Gastroesophageal sphincter (tissue), 4 donors: ENCODE measurements at regions not wholly inside any gene's neighbourhood (a gene's known extent, or its start where the extent isn't known, plus 50 kb on each side); places are given as distances from the start of the nearest gene placed in this dataset.

ENCODE experiments used
- ATAC-seq: fragments of 150-250 bp; one replicate; pipeline ENCODE4 v1.9.1; 2016; ENCODE audit warnings: mild to moderate bottlenecking, moderate library complexity
- H3K27ac ChIP-seq, 4 donors: fragments of 200-600 bp; sonication (generic) in 3 of 4; 1 replicate in 3 of 4; 2 replicates in 1 of 4; pipeline ENCODE4 v1.5.1; 2016 to 2019
- H3K27me3 ChIP-seq: fragments of 200-600 bp; sonication (generic); one replicate; pipeline ENCODE4 v1.5.1; 2019
- H3K36me3 ChIP-seq, 2 donors: fragments of 200-600 bp; sonication (generic); one replicate each; pipeline ENCODE4 v1.5.1; 2019; ENCODE audit warnings: control low read depth in 1 of 2
- H3K4me1 ChIP-seq, 3 donors: fragments of 200-600 bp; sonication (generic); 1 replicate in 2 of 3; 2 replicates in 1 of 3; pipeline ENCODE4 v1.5.1; 2016 to 2019; ENCODE audit warnings: control low read depth in 2 of 3
- H3K4me3 ChIP-seq, 2 donors: fragments of 200-600 bp; sonication (generic); one replicate each; pipeline ENCODE4 v1.5.1; 2019; ENCODE audit warnings: mild to moderate bottlenecking in 1 of 2, moderate library complexity in 1 of 2
- H3K9me3 ChIP-seq, 3 donors: fragments of 200-600 bp; sonication (generic); one replicate each; pipeline ENCODE4 v1.5.1; 2017 to 2019; ENCODE audit warnings: control low read depth in 2 of 3
- EP300 ChIP-seq: sonication (generic); formaldehyde crosslinking; IDR thresholded peaks from one replicate; pipeline ENCODE4 v1.6.1; 2017; ENCODE audit warnings: antibody characterized with exemption, mild to moderate bottlenecking
- POLR2A ChIP-seq, 2 donors: fragments of 450-650 bp; IDR thresholded peaks; one replicate each; pipeline ENCODE4 v1.6.1; 2017; ENCODE audit warnings: antibody characterized with exemption in 2 of 2, mild to moderate bottlenecking in 2 of 2, moderate library complexity in 1 of 2
- POLR2AphosphoS5 ChIP-seq: sonication (generic); formaldehyde crosslinking; IDR thresholded peaks from one replicate; pipeline ENCODE4 v1.6.1; 2017; ENCODE audit warnings: antibody characterized with exemption
- WGBS, 2 donors: methylation state at CpG; one replicate each; pipeline ENCODE4 v1.1.5; 2018; ENCODE audit warnings: low coverage in 1 of 2; 5-methylcytosine and 5-hydroxymethylcytosine counted together
- TF ChIP-seq, protein P1 (sequence below), 4 experiments: fragments of 200-600 bp in 2 of 4; fragments of 450-650 bp in 2 of 4; sonication (generic) in 1 of 4; IDR thresholded peaks; one replicate each; pipeline ENCODE4 v1.5.1; 2017 to 2019; ENCODE audit warnings: antibody characterized with exemption in 4 of 4, mild to moderate bottlenecking in 2 of 4, moderate library complexity in 2 of 4

DNA sequence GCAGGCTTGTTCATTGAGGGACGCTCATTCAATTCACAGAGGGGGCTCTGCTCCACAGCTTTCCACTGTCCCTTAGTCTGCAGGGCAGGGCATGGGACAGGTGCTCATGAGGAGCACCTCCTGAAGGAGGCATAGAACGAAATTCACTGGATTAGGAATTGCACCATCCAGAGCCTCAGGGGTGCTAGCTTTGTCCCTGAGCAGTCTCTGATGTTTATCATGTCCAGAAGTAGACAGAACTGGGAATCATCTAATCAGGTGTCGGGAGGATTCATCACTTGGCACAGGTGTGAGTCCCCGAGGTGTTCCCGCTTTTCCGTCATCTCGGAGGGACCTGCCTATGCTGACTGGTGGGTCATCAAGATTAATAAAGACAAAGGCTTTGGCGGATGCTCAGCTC is 321.4 kb downstream of the AJAP1 start:
- TF ChIP-seq, protein P1, sequence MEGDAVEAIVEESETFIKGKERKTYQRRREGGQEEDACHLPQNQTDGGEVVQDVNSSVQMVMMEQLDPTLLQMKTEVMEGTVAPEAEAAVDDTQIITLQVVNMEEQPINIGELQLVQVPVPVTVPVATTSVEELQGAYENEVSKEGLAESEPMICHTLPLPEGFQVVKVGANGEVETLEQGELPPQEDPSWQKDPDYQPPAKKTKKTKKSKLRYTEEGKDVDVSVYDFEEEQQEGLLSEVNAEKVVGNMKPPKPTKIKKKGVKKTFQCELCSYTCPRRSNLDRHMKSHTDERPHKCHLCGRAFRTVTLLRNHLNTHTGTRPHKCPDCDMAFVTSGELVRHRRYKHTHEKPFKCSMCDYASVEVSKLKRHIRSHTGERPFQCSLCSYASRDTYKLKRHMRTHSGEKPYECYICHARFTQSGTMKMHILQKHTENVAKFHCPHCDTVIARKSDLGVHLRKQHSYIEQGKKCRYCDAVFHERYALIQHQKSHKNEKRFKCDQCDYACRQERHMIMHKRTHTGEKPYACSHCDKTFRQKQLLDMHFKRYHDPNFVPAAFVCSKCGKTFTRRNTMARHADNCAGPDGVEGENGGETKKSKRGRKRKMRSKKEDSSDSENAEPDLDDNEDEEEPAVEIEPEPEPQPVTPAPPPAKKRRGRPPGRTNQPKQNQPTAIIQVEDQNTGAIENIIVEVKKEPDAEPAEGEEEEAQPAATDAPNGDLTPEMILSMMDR (IDR thresholded peaks at IDR 0.05): no peak
- TF ChIP-seq POLR2A (IDR thresholded peaks at IDR 0.05) (no peak), POLR2AphosphoS5 (no peak), EP300 (no peak)
- no peak overlapping the region for H3K27ac ChIP-seq
- H3K9me3 ChIP-seq: no peaks in the 10 kb centered on the region
- no peak for ATAC-seq
- H3K4me1 ChIP-seq: no peaks in the 10 kb centered on the region
- peaks cover 52% of the 10 kb centered on the region for H3K27me3 ChIP-seq
- no peak overlapping the region for H3K4me3 ChIP-seq
- H3K36me3 ChIP-seq: no peaks in the 10 kb centered on the region
- 74 to 91% methylated on average over 5 to 6 of the region's 8 CpGs for WGBS, 2 donors

DNA sequence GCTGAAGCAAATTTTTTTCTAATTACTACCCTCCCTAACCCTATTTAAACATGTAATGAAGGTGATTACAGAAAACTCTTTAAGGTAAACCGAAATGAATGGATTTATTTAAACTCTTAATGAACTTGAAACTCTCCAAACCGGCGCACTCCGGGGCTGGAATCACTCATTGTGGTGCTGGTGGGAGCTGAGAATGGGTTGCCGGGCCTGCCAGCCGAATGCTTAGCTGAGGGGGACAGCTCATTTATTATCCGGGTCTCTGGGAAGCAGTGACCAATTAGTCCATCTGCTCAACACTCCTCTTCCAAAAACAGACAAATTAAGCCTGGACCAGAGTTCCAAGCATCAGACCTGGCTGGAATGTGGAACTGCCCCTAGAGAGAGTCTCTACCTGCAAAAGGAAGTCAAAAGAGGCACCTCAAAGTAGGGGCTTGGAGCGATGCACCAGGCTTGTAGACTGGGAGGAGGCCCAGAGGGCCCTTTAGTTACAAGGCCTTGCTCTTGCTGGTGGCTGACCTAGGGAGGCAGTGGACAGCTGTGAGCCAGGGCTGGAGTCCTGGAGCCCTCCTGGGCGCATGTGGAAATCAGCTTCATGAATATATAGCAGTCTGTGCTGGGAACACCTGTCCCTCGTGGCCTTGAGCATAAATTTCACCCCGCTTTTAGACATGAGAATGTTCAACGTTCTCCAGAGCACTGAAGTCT is 320.7 kb downstream of the AJAP1 start:
- H3K4me1 ChIP-seq: no peaks in the 10 kb centered on the region
- no peak for TF ChIP-seq POLR2AphosphoS5
- no peak for TF ChIP-seq POLR2A (IDR thresholded peaks at IDR 0.05)
- no peak for TF ChIP-seq EP300
- TF ChIP-seq, protein P1 (IDR thresholded peaks at IDR 0.05): no peak
- H3K9me3 ChIP-seq: no peaks in the 10 kb centered on the region
- H3K27ac ChIP-seq: no peak overlapping the region
- 73 to 75% methylated on average over 5 to 11 of the region's 12 CpGs for WGBS, 2 donors
- H3K36me3 ChIP-seq: no peaks in the 10 kb centered on the region
- no peak overlapping the region for H3K4me3 ChIP-seq
- H3K27me3 ChIP-seq: peaks cover 45% of the 10 kb centered on the region
- ATAC-seq: no peak

DNA sequence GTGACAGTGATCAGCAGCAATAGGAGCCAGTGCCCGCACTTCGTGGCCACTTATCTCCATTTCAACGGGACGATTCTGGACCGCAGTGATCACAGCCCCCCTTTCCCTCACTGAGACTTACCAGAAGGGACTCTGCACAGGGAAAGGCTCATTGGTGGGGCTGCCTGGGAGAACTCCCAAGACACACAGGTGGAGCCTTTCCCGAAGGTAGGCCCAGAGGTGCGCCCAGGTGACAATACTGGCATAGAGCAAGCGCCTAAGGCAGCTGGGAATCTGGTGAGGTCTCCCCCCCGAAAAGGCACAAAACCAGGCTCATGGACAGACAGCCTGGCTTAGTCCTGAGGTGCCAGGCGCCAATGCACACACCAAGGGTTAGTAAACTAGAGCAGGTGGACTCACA is 318.9 kb downstream of the AJAP1 start:
- no CpG with 5 or more reads among the region's 10 CpGs for WGBS, 2 donors
- TF ChIP-seq POLR2AphosphoS5 (no peak), EP300 (no peak), POLR2A (IDR thresholded peaks at IDR 0.05) (no peak)
- TF ChIP-seq, protein P1 (IDR thresholded peaks at IDR 0.05): no peak
- ATAC-seq: no peak
- Histone ChIP-seq H3K36me3 (no peaks in the 10 kb centered on the region), H3K9me3 (no peaks in the 10 kb centered on the region), H3K4me3 (no peak overlapping the region), H3K27me3 (peaks cover 37% of the 10 kb centered on the region), H3K4me1 (no peaks in the 10 kb centered on the region), H3K27ac (no peak overlapping the region)

DNA sequence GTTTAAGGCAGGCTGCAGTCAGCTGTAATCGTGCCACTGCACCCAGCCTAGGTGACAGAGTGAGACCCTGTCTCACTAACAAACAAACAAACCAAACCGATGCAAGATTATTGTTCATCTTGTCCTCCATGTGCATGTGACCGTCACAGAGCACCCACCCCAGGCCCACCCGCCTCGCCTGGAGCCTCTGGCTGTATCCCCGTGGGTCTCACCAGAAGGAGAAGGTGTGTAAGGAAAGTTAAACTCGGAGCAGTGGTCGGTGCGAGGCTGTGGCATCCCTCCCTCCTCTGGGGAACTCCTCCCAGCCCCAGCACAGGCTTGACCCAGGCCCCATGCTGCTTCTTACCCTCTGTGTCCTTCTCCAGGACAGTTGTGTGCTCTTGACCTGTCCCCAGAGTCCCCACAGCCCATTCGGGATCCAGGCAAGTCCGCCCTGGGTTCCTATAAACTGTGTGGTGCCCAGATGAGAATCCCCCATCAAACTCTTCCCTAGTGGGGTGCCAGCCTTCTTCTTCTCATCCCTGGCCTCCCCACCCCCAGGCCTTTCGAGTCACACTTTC is 318.4 kb downstream of the AJAP1 start:
- no peak overlapping the region for H3K27ac ChIP-seq
- peaks cover 32% of the 10 kb centered on the region for H3K27me3 ChIP-seq
- H3K4me3 ChIP-seq: no peak overlapping the region
- H3K4me1 ChIP-seq: no peaks in the 10 kb centered on the region
- no peaks in the 10 kb centered on the region for H3K9me3 ChIP-seq
- no peak for ATAC-seq
- no peak for TF ChIP-seq POLR2A (IDR thresholded peaks at IDR 0.05)
- TF ChIP-seq POLR2AphosphoS5: no peak
- TF ChIP-seq, protein P1 (IDR thresholded peaks at IDR 0.05): no peak
- TF ChIP-seq EP300: no peak
- WGBS, 2 donors: 80 to 86% methylated on average over 1 to 6 of the region's 12 CpGs
- no peaks in the 10 kb centered on the region for H3K36me3 ChIP-seq

DNA sequence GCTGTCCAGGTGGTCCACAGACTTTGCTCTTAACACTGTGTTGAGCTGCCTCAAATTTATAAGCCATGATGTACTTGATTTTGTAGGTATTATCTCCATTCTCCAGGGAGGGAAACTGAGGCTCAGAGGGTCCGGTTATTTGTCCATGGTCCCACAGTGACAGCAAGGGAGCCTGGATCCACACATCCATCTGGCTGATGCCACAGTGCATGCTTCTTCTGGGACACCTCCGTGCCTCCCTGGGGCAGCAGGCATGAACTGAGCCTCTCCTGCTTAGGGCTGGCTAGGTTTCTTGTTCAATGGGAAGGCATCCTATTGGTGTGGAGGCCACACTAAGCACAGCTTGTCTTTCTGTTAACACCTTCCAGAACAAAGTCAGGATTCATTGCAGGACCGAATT is 317.3 kb downstream of the AJAP1 start:
- Histone ChIP-seq H3K4me1 (no peaks in the 10 kb centered on the region), H3K27ac (no peak overlapping the region), H3K9me3 (no peaks in the 10 kb centered on the region), H3K4me3 (no peak overlapping the region), H3K27me3 (peaks cover 34% of the 10 kb centered on the region), H3K36me3 (no peaks in the 10 kb centered on the region)
- no peak for ATAC-seq
- whole genome bisulfite sequencing, 2 donors: 80 to 90% methylated on average over 1 to 3 of the region's 3 CpGs
- TF ChIP-seq POLR2AphosphoS5: no peak
- no peak for TF ChIP-seq EP300
- TF ChIP-seq, protein P1 (IDR thresholded peaks at IDR 0.05): no peak
- no peak for TF ChIP-seq POLR2A (IDR thresholded peaks at IDR 0.05)
